ENCODE measurements at regions not wholly inside any gene's neighbourhood (a gene's known extent, or its start where the extent isn't known, plus 50 kb on each side); places are given as distances from the start of the nearest gene placed in this dataset.
"Not testable (repeated sequence)": the region's sequence is repeated elsewhere in the genome, so short reads cannot be mapped to it uniquely, and the experiment has no call there.

GRCh38 chr4:167858127-167858526 is 234.2 kb upstream of the ANXA10 start:
- DNase-seq: peak in 1 of 3 experiments; percentile 76

DNA sequence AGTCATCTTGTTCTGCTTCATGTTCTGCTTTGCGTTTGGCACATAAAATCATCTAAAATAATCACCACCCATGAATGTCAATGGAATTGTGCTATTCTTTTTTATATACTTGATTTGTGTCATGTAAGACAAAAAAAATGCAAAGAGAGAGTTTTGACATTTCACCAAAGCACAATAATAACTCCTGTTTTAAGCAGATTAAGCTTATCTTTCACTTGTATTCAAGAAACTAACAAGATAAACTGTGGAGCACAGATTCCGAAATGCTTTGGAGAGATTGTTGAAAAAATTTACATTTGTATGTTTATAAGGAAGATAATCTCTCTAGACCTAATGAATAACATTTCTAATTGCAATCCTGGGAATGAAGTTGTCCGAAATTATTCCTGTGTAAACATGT is 225.1 kb upstream of the ANXA10 start:
- no peak for DNase-seq

DNA sequence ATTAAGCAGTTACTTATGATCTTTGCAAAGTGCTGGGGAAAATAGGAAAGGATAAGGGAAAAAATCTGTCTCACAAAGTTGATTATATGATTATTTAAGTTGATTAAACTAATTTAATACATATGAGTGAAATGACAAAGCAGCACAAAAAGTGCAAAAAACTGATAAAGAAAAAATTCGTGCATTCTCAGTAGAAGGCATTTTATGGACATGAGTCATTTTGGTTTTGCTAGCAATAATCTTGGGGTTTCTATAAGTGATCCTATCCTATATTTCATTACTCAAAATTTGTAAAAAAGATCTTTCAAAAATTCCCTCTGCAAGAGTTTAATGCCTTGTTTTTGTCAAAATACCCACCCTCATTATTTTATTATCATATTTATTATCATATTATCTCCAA is 224.2 kb upstream of the ANXA10 start:
- no peak for DNase-seq

DNA sequence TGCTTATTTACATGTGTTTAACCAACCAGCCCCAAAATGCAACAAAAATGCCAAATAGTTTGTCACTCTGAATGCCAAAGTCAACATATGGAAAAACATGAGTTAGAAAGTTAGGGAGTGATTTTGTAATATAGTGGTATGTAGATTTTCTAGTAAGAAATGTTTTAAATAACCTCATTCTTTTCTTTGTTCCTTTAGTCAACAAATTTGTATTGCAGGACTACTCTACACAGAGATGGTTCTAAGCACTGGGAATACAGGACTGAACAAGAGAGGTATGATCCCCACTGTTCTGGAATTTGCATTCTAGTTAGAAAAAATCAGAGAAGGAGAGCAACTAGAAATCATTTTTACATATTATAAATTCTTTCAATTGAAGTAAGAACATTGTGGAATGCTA is 218.8 kb upstream of the ANXA10 start:
- no peak for DNase-seq

DNA sequence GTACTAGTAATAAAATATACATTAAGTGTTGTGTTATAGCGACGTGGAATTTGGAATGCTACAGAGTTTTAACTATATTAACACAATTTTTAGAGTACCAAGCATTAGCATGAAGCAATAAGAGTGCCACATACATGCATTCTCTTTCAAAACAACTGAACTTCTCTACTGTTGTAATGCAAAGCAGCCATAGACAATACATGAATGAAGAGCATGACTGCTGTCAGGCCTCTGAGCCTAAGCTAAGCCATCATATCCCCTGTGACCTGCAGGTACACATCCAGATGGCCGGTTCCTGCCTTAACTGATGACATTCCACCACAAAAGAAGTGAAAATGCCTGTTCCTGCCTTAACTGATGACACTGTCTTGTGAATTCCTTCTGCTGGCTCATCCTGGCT is 216.2 kb upstream of the ANXA10 start:
- DNase-seq: not testable (repeated sequence)

GRCh38 chr4:167877826-167878225 is 214.5 kb upstream of the ANXA10 start:
- not testable (repeated sequence) for DNase-seq

DNA sequence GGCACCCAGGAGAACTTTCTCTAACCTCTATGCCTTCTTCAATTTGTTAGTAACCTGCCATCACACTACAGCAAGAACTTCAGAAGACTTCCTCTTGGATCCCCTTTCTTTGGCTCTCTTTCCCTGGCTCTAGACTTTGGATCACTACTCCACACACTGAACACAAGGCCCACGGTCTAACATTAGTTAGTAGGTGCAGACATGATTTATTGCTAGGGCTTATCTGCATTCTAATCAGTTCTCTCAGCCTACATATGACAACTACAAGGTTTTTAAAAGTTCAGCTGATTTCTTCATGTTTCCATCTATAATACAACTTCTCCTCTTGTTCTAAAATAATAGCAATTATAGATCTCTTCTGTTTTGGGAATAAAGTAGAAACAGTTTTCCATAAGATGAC is 209.1 kb upstream of the ANXA10 start:
- DNase-seq: no peak

DNA sequence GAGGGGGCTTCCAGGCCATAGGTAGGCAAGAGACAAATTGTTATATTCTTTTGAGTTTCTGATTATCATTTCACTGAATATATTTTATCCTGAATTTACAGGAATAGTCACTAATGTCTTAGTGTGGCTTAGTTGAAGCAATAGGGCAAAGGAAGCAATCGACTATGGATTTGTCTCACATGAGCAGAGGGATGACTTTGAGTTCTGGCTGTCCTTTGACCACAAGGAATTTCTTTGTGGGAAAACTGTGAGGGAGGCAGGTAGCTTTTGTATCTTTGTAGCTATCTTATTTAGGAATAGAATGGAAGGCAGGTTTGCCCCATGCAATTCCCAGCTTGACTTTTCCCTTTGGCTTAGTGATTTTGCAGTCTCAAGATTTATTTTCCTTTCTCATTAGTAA is 207.3 kb upstream of the ANXA10 start:
- DNase-seq: no peak

- DNase-seq: no peak
Observed at GRCh38 chr4:167885872-167886271, 206.5 kb upstream of the ANXA10 start.

DNA sequence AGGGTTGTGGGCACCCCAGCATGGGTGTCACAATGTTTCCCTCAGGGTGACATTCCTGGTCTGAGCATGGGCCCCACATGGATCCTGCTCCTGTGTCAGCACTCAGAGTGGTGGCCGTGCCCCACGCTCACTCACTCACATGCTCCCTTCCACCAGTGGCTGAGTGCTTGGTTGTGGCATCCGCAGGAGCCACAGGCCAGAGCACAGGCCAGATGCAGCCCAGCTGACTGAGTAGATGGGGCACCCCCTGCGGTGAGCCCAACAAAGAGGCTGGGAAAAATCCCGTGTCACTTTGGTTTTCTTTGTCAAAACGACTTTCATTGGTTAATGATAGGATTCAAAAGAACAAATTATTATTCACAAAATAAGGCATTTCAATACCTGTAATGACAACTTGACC is 204.6 kb upstream of the ANXA10 start:
- no peak for DNase-seq

DNA sequence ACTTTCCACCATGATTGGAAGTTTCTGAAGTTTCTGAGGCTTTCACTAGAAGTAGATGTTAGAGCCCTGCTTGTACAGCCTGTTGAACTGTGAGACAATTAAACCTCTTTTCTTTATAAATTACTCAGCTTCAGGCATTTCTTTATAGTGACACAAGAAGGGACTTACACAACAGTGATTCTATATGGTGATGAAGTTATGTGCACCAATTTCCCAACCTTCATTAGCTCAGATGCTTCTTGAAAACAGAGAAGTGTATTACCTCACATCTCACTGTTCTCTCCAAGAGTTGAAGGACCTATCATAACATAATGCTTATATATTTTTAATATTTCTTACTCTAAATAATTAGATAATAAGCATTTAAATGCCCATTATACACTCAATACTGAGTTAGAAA is 202.1 kb upstream of the ANXA10 start:
- DNase-seq: no peak

DNA sequence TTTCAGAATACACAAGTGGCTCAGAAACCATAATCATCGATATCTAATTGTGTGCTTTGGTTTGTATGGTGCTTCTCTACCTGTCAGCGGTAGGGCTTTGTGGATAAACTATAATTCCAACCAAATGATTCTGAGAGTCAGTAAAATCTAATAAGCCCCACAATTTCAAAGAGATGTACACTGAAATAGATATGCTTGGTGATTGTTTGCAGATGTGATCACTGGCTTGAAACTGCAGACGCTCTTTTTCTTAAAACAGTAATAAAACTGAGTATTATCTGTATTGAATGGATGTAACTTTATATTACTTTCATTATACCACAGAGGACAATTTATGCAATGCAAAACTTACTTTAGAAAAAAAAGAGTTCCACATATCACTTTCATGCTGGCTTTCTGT is 198.8 kb upstream of the ANXA10 start:
- peak in 1 of 3 experiments; percentile 39 for DNase-seq

- not testable (repeated sequence) for DNase-seq
Observed at GRCh38 chr4:167896260-167896659, 196.1 kb upstream of the ANXA10 start.

DNA sequence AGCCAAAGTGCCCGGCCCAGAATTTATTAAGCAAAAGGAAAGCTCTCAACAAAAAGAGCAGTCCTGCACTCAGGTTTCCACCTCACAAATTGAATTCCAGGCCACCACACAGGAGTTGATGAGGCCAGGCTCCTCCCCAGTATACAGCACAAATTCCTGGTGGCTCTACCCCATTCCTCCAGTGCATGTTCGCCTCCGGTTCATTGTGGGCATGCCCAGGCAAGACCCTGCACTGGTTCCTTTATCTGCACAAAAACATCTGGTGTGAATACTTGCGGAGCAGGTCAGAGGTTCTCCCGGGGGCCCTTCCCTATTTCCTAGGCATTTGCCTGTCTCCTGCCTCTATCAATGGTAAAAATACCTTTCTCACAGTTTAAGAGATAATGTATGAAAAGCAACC is 195.2 kb upstream of the ANXA10 start:
- peak in 2 of 3 experiments; percentile 16 to 24 for DNase-seq

- peak in 1 of 3 experiments; percentile 4 for DNase-seq
Observed at GRCh38 chr4:167903291-167903721, 189.0 kb upstream of the ANXA10 start.

DNA sequence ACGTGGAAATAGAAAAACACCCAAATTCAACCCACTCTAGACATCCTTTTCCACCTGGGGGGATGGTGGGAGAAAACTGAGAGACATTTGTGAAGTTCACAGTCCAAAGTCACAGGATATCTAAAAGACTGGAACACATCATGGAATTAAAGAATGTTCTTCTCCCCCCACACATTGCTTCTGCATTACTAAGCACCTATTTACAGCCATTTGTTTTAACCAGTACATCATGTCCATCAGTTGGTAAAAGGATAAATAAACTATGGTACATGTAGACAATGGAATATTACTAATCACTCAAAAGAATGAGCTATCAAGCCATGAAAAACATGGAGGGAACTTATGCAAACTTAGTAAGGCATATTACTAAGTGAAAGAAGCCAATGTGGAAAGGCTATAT is 185.5 kb upstream of the ANXA10 start:
- no peak for DNase-seq

DNA sequence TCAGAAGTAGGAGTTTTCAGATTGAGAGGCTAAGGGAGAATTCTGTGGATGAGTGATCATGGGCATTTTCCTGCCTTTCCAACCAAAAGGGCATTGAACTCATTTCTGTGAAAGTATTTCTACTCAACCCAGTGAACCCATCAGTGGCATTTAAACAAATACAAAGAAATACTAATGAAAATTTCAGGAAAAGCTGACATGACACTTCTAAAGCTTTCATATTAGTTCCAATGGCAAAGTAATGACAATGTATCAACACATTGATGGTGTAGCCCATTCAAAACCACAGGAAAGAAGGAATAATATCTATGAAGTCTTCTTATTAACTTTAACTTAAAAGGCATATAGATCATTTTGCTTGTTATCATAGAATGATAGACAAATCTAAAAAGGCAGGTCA is 183.5 kb upstream of the ANXA10 start:
- no peak for DNase-seq

DNA sequence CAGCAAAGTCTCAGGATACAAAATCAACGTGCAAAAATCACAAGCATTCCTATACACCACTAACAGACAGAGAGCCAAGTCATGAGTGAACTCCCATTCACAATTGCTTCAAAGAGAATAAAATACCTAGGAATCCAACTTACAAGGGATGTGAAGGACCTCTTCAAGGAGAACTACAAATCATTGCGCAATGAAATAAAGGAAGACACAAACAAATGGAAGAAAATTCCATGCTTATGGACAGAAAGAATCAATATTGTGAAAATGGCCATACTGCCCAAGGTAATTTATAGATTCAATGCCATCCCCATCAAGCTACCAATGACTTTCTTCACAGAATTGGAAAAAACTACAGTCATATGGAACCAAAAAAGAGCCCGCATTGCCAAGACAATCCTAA is 179.8 kb upstream of the ANXA10 start:
- DNase-seq: not testable (repeated sequence)

GRCh38 chr4:167918077-167918476 is 174.3 kb upstream of the ANXA10 start:
- DNase-seq: no peak

DNA sequence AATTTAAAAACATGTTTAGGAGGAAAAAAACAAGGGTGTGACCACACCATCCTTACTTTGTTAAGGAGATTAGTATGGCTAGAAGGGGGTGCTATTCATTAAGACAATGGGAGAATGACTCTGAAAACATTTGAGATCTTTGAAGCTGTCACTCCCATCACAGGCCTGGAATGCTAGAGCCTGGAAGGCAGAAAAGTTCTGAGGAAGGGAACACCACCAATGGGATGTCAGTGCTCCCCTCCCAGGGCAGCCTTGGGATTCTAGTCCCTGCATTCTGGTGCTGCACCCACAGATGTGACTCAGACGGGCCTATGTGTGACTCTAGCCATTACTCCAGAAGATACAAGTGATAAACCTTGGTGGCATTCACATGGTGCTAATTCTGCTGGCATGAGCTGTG is 162.2 kb upstream of the ANXA10 start:
- no peak for DNase-seq

- DNase-seq: no peak
Observed at GRCh38 chr4:167934216-167934615, 158.1 kb upstream of the ANXA10 start.

- DNase-seq: no peak
Observed at GRCh38 chr4:167939863-167940616, 152.3 kb upstream of the ANXA10 start.

DNA sequence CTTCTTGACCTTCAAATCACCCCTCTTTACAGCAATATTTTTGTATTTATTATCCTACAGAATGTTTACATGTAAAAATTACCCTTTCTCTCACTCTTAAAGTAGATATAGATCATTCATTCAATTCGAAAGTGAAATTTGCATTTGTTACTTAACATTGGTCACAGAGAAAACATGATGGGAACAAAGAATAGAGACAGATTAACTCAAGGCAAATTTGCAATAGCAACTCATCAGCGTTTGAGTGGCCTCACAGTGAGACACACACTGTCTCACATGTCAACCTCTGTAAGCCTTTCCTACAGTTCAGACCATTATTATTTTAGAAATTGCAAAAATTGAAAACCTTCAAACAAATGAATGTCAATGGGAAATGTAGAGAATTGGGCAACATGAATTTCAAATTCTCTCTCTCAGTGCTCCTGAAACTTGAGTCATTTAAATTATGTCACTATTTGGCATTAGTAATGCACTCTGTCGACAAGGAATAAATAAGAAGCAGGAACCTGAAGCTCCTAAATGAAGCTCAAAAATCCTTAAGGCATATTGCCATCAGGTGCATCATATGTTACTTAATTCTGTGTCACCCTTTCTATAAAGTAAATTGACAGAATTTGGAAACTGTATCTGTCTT is 148.3 kb upstream of the ANXA10 start:
- no peak for DNase-seq

DNA sequence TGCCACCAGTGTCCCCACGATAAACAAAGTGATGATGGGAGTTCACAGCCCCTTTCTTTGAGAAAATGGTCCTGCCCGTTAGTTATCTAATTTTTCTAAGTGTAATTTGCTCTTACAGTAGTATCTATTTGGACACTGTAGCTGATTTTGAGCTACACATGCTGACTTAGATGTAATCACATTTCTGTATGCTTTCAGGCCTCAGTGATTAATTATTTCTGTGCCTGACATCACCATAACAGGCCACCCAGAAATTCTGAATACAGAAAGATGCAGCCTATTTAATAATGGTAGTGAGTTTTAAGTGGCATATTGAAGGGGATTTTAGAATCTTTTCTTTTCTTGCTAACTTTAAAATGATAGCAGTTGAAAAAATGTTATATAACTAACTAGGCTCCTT is 147.6 kb upstream of the ANXA10 start:
- DNase-seq: no peak

DNA sequence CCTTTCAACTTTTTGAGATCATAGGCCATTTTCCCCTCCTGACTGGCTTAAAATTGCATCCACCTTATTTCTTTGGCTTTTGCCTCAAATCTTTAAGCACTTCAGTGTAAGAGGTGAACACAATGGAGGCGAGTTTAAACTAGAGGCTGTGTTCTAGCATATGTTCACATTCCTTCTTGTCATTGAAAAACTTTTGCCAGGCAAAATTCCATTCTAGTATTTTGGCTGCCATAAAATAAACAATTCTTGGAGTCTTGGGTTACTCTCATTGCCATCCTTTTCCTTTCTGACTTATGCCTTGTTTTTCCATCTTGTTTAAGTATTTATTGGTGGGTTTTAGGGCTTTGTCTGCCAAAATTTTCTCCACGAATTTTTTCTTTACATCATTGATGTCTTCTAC is 137.3 kb upstream of the ANXA10 start:
- DNase-seq: no peak
